ENCODE measurements at regions not wholly inside any gene's neighbourhood (a gene's known extent, or its start where the extent isn't known, plus 50 kb on each side); places are given as distances from the start of the nearest gene placed in this dataset.
"Not testable (repeated sequence)": the region's sequence is repeated elsewhere in the genome, so short reads cannot be mapped to it uniquely, and the experiment has no call there.

- DNase-seq (ENCODE audit: insufficient read length, low spot score) (no peak), FAIRE-seq (no peak)
Measured at GRCh38 chr7:17396692-17397091, 98.2 kb downstream of the AHR start.

- DNase-seq (ENCODE audit: insufficient read length, low spot score) (no peak), FAIRE-seq (no peak)
Measured at GRCh38 chr7:17401791-17402627, 103.6 kb downstream of the AHR start.

- no peak for DNase-seq (ENCODE audit: insufficient read length, low spot score)
- no peak for FAIRE-seq
Measured at GRCh38 chr7:17402628-17403278, 104.3 kb downstream of the AHR start.

- FAIRE-seq = no peak
- no peak for DNase-seq (ENCODE audit: insufficient read length, low spot score)
Measured at GRCh38 chr7:17404006-17404405, 105.6 kb downstream of the AHR start.

- FAIRE-seq (peak; percentile 67), DNase-seq (ENCODE audit: insufficient read length, low spot score) (peak; percentile 59)
Measured at GRCh38 chr7:17405786-17406185, 107.3 kb downstream of the AHR start.

- DNase-seq (ENCODE audit: insufficient read length, low spot score) (no peak), FAIRE-seq (no peak)
Measured at GRCh38 chr7:17406738-17407137, 108.3 kb downstream of the AHR start.

- DNase-seq (ENCODE audit: insufficient read length, low spot score) (no peak), FAIRE-seq (no peak)
Measured at GRCh38 chr7:17407229-17407628, 108.8 kb downstream of the AHR start.

- peak; percentile 63 for DNase-seq (ENCODE audit: insufficient read length, low spot score)
Measured at GRCh38 chr7:17408245-17408903, 109.9 kb downstream of the AHR start.

GRCh38 chr7:17408904-17409290 is 110.4 kb downstream of the AHR start:
- FAIRE-seq (no peak), DNase-seq (ENCODE audit: insufficient read length, low spot score) (no peak)

More at GRCh38 chr7:17408245-17408903, 109.9 kb downstream of the AHR start:
- peak; percentile 48 for FAIRE-seq

- DNase-seq (ENCODE audit: insufficient read length, low spot score) (no peak), FAIRE-seq (no peak)
Measured at GRCh38 chr7:17411922-17412321, 113.5 kb downstream of the AHR start.

GRCh38 chr7:17412883-17413282 is 114.4 kb downstream of the AHR start:
- DNase-seq (ENCODE audit: insufficient read length, low spot score) (no peak), FAIRE-seq (no peak)

- FAIRE-seq (no peak), DNase-seq (ENCODE audit: insufficient read length, low spot score) (no peak)
Measured at GRCh38 chr7:17415955-17416354, 117.5 kb downstream of the AHR start.

GRCh38 chr7:17420308-17421015 is 122.0 kb downstream of the AHR start:
- not testable (repeated sequence) for DNase-seq (ENCODE audit: insufficient read length, low spot score); FAIRE-seq

GRCh38 chr7:17421941-17422340 is 123.5 kb downstream of the AHR start:
- no peak for DNase-seq (ENCODE audit: insufficient read length, low spot score)
- no peak for FAIRE-seq

- FAIRE-seq (no peak), DNase-seq (ENCODE audit: insufficient read length, low spot score) (no peak)
Measured at GRCh38 chr7:17422966-17423365, 124.5 kb downstream of the AHR start.

- FAIRE-seq (no peak), DNase-seq (ENCODE audit: insufficient read length, low spot score) (no peak)
Measured at GRCh38 chr7:17427924-17428323, 129.5 kb downstream of the AHR start.

GRCh38 chr7:17429579-17429978 is 131.1 kb downstream of the AHR start:
- FAIRE-seq = no peak
- DNase-seq (ENCODE audit: insufficient read length, low spot score) = no peak

- DNase-seq (ENCODE audit: insufficient read length, low spot score) (no peak), FAIRE-seq (no peak)
Measured at GRCh38 chr7:17432793-17433192, 134.3 kb downstream of the AHR start.

- no peak for FAIRE-seq
- DNase-seq (ENCODE audit: insufficient read length, low spot score) = no peak
Measured at GRCh38 chr7:17434191-17434590, 135.7 kb downstream of the AHR start.

GRCh38 chr7:17434841-17435692 is 136.6 kb downstream of the AHR start:
- DNase-seq (ENCODE audit: insufficient read length, low spot score) = no peak
- no peak for FAIRE-seq
